ENCODE measurements at regions not wholly inside any gene's neighbourhood (a gene's known extent, or its start where the extent isn't known, plus 50 kb on each side); places are given as distances from the start of the nearest gene placed in this dataset.

GRCh38 chr13:70339738-70340137, 231.5 kb upstream of the KLHL1 start:
- Histone ChIP-seq H2AFZ (ENCODE audit: low read length) (0 out of 2 replicates have a peak overlapping the region, but pooled peaks have one; percentile 30), H3K4me1 (ENCODE audit: insufficient read depth, low read length) (no peaks in the 10 kb centered on the region), H3K9me2 (replicated peaks; ENCODE audit: low read length) (no peaks in the 10 kb centered on the region), H3K9ac (ENCODE audit: low read length) (no peak overlapping the region), H3K79me2 (ENCODE audit: low read length) (no peaks in the 10 kb centered on the region), H3K4me3 (ENCODE audit: low read length) (no peak overlapping the region), H3K36me3 (ENCODE audit: low read depth, low read length) (no peaks in the 10 kb centered on the region), H3K4me2 (ENCODE audit: low read length) (no peak overlapping the region), H3K27me3 (ENCODE audit: low read length) (no peaks in the 10 kb centered on the region), H3K27ac (ENCODE audit: low read length) (no peak overlapping the region), H3K9me3 (ENCODE audit: low read length) (no peaks in the 10 kb centered on the region), H3F3A (ENCODE audit: low read length, unreplicated experiment) (no peaks in the 10 kb centered on the region), H4K20me1 (ENCODE audit: low read length) (no peaks in the 10 kb centered on the region)
- DNase-seq, result peak; percentile 57
- no TSS peak for BruUV-seq (replicated peaks)
- CTCF ChIA-PET, result no interaction called here
- peak; percentile 73 for ATAC-seq
- TF ChIP-seq CTCF (conservative IDR thresholded peaks at IDR 0.05; ENCODE audit: low read depth, low read length) (peak; percentile 67), EZH2phosphoT487 (IDR thresholded peaks at IDR 0.05; ENCODE audit: borderline replicate concordance, low read length) (no peak)
- POLR2A ChIA-PET (ENCODE audit: unreplicated experiment), result no interaction called here
- intact Hi-C loops (cut with micrococcal nuclease), result loop anchor here (1.0 kb wide), 1 partner anchor 229 kb away; no protein-coding TSS in a partner anchor

- Histone ChIP-seq H3K4me1 (ENCODE audit: insufficient read depth, low read length) (no peaks in the 10 kb centered on the region), H3K36me3 (ENCODE audit: low read depth, low read length) (no peaks in the 10 kb centered on the region), H4K20me1 (ENCODE audit: low read length) (no peaks in the 10 kb centered on the region), H3K27ac (ENCODE audit: low read length) (no peak overlapping the region), H3F3A (ENCODE audit: low read length, unreplicated experiment) (no peaks in the 10 kb centered on the region), H3K9me3 (ENCODE audit: low read length) (no peaks in the 10 kb centered on the region), H3K27me3 (ENCODE audit: low read length) (no peaks in the 10 kb centered on the region), H3K79me2 (ENCODE audit: low read length) (no peaks in the 10 kb centered on the region), H3K9me2 (replicated peaks; ENCODE audit: low read length) (no peaks in the 10 kb centered on the region), H3K4me3 (ENCODE audit: low read length) (no peak overlapping the region), H2AFZ (ENCODE audit: low read length) (no peak overlapping the region), H3K4me2 (ENCODE audit: low read length) (no peak overlapping the region), H3K9ac (ENCODE audit: low read length) (no peak overlapping the region)
- TF ChIP-seq EZH2 (IDR thresholded peaks at IDR 0.05; ENCODE audit: low read length, unreplicated experiment), result no peak
- TF ChIP-seq EZH2phosphoT487 (IDR thresholded peaks at IDR 0.05; ENCODE audit: borderline replicate concordance, low read length), result no peak
- no peak for TF ChIP-seq CTCF (conservative IDR thresholded peaks at IDR 0.05; ENCODE audit: low read depth, low read length)
- POLR2A ChIA-PET (ENCODE audit: unreplicated experiment), result no interaction called here
- ATAC-seq (no peak), DNase-seq (no peak)
- intact Hi-C loops (cut with micrococcal nuclease), result no loop called here
- CTCF ChIA-PET, result interaction anchor here (0.7 kb wide), 1 partner anchor 16 kb away, joined by 5 read pairs; no protein-coding TSS in a partner anchor
- BruUV-seq (replicated peaks), result no TSS peak
Measured at GRCh38 chr13:70338609-70339008, 230.4 kb upstream of the KLHL1 start.

GRCh38 chr13:70336866-70337265, 228.6 kb upstream of the KLHL1 start:
- DNase-seq (no peak), ATAC-seq (no peak)
- Histone ChIP-seq H3K36me3 (ENCODE audit: low read depth, low read length) (no peaks in the 10 kb centered on the region), H3K9ac (ENCODE audit: low read length) (no peak overlapping the region), H3K27ac (ENCODE audit: low read length) (no peak overlapping the region), H3K9me3 (ENCODE audit: low read length) (no peaks in the 10 kb centered on the region), H3K4me1 (ENCODE audit: insufficient read depth, low read length) (no peaks in the 10 kb centered on the region), H2AFZ (ENCODE audit: low read length) (no peak overlapping the region), H3K4me2 (ENCODE audit: low read length) (no peak overlapping the region), H3K79me2 (ENCODE audit: low read length) (no peaks in the 10 kb centered on the region), H3F3A (ENCODE audit: low read length, unreplicated experiment) (no peaks in the 10 kb centered on the region), H4K20me1 (ENCODE audit: low read length) (no peaks in the 10 kb centered on the region), H3K4me3 (ENCODE audit: low read length) (no peak overlapping the region), H3K9me2 (replicated peaks; ENCODE audit: low read length) (no peaks in the 10 kb centered on the region), H3K27me3 (ENCODE audit: low read length) (no peaks in the 10 kb centered on the region)
- no TSS peak for BruUV-seq (replicated peaks)
- TF ChIP-seq EZH2 (IDR thresholded peaks at IDR 0.05; ENCODE audit: low read length, unreplicated experiment) (no peak), CTCF (conservative IDR thresholded peaks at IDR 0.05; ENCODE audit: low read depth, low read length) (no peak), EZH2phosphoT487 (IDR thresholded peaks at IDR 0.05; ENCODE audit: borderline replicate concordance, low read length) (no peak)
- CTCF ChIA-PET, result no interaction called here
- POLR2A ChIA-PET (ENCODE audit: unreplicated experiment), result no interaction called here
- intact Hi-C loops (cut with micrococcal nuclease), result no loop called here
